ENCODE measurements at regions not wholly inside any gene's neighbourhood (a gene's known extent, or its start where the extent isn't known, plus 50 kb on each side); places are given as distances from the start of the nearest gene placed in this dataset.

DNA sequence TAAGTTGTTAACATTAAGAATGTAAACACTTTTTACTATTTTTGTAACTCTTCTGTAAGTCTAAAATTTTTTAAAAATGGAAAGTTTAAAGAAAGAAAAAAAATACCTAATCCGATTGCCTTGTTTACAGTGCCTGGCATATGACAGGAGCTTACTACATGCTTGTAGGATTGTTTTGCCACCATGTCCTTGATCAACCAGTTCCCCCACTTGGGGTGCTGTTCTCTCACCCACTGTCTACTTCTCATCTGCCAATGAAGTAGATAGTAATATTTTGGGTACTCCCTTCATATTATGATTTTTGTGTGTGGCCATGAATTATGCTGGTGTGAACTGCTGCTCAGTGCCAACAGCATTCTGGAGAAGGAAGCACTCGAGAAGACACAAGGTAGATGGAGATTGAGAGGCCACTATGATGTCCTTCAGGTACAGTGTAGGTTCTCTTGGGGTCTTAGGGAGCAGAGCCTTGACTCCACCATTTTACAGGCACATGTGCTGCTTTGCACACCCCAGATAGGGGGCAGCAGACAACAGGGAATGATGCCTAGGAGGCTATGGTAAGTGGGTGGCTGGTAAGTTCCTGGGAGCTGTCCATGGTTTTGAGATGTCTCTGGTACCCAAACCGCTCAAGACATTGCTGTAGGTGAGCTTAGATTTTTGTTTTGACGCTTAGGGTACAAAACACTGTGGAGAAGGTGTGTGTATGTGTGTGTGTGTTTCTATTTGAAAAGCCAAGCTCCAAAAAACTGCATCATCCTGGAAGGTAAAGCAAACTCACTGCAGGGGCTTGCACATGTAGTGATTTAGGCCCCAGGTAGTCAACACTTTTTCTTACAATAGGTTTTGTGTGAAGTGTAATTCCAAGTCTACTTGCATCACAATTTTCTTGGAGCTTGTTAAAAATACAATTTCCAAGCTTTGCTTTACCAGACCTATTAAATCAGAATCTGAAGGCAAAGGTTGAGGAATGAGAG is 494.5 kb upstream of the LARGE1 start:
- Histone ChIP-seq H3K79me2 (ENCODE audit: control insufficient read depth, insufficient read depth, low read length) (no peaks in the 10 kb centered on the region), H3K9me1 (replicated peaks; ENCODE audit: control insufficient read depth, extremely low read depth, insufficient read depth, low read length) (no peaks in the 10 kb centered on the region), H3K4me1 (ENCODE audit: control insufficient read depth, extremely low read depth, insufficient read depth, low read length) (no peaks in the 10 kb centered on the region), H3K4me2 (ENCODE audit: insufficient read depth, low read length) (no peak overlapping the region), H3K27ac (ENCODE audit: insufficient read depth, low read depth, low read length) (no peak overlapping the region), H4K20me1 (replicated peaks; ENCODE audit: control insufficient read depth, extremely low read depth, insufficient read depth, low read length) (no peaks in the 10 kb centered on the region), H2AFZ (ENCODE audit: low read depth, low read length) (no peak overlapping the region), H3K9me3 (replicated peaks; ENCODE audit: control insufficient read depth, insufficient read depth, low read length) (peaks cover 6% of the 10 kb centered on the region), H3K9ac (replicated peaks; ENCODE audit: extremely low read depth, insufficient read depth, low read length) (no peak overlapping the region), H3K27me3 (ENCODE audit: control insufficient read depth in 2 of 2, insufficient read depth in 2 of 2, low read length in 2 of 2) (no peaks in the 10 kb centered on the region), H3K4me3 (replicated peaks in 1 of 3; ENCODE audit: insufficient read depth in 1 of 3, low read depth in 1 of 3, low read length in 3 of 3) (no peak overlapping the region), H3K36me3 (ENCODE audit: control insufficient read depth in 2 of 2, extremely low read depth in 1 of 2, insufficient read depth in 2 of 2, low read length in 2 of 2) (no peaks in the 10 kb centered on the region)
- TF ChIP-seq, protein P1, sequence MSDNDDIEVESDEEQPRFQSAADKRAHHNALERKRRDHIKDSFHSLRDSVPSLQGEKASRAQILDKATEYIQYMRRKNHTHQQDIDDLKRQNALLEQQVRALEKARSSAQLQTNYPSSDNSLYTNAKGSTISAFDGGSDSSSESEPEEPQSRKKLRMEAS (IDR thresholded peaks at IDR 0.05; ENCODE audit: insufficient read depth, insufficient read length): no peak
- TF ChIP-seq JUN (IDR thresholded peaks at IDR 0.05; ENCODE audit: borderline replicate concordance, insufficient read depth, insufficient read length, low read depth) (no peak), MYC (IDR thresholded peaks at IDR 0.05; ENCODE audit: low read depth, low read length) (no peak), GATA2 (IDR thresholded peaks at IDR 0.05; ENCODE audit: insufficient read depth, insufficient read length, low read depth, low read length) (no peak), FOS (IDR thresholded peaks at IDR 0.05; ENCODE audit: borderline replicate concordance, insufficient read depth, low read length) (no peak), POLR2AphosphoS5 (IDR thresholded peaks at IDR 0.05; ENCODE audit: insufficient read depth, low read depth, low read length) (no peak), EZH2 (IDR thresholded peaks at IDR 0.05; ENCODE audit: borderline replicate concordance, low read depth, low read length, severe bottlenecking) (no peak), POLR2A (IDR thresholded peaks at IDR 0.05; ENCODE audit: low read depth, low read length) (no peak)
- TF ChIP-seq, protein P2, sequence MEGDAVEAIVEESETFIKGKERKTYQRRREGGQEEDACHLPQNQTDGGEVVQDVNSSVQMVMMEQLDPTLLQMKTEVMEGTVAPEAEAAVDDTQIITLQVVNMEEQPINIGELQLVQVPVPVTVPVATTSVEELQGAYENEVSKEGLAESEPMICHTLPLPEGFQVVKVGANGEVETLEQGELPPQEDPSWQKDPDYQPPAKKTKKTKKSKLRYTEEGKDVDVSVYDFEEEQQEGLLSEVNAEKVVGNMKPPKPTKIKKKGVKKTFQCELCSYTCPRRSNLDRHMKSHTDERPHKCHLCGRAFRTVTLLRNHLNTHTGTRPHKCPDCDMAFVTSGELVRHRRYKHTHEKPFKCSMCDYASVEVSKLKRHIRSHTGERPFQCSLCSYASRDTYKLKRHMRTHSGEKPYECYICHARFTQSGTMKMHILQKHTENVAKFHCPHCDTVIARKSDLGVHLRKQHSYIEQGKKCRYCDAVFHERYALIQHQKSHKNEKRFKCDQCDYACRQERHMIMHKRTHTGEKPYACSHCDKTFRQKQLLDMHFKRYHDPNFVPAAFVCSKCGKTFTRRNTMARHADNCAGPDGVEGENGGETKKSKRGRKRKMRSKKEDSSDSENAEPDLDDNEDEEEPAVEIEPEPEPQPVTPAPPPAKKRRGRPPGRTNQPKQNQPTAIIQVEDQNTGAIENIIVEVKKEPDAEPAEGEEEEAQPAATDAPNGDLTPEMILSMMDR (IDR thresholded peaks at IDR 0.05; ENCODE audit: extremely low read depth in 1 of 2, insufficient read depth in 1 of 2, low read depth in 1 of 2, low read length in 2 of 2): no peak
- dilution Hi-C loops (cut with MboI; ENCODE audit: extremely low pct_ligation_motif_present, low sequenced_read_pairs) (no loop called here), intact Hi-C loops (cut with micrococcal nuclease) (no loop called here)
- ChIA-PET CTCF (no interaction called here), POLR2A (no interaction called here)
- FAIRE-seq (no peak), DNase-seq (ENCODE audit: low read depth, low spot score) (no peak)
- BruUV-seq (replicated peaks): no TSS peak

Measured in endothelial cell of umbilical vein (primary cell).